B cell (primary cell): ENCODE measurements at regions not wholly inside any gene's neighbourhood (a gene's known extent, or its start where the extent isn't known, plus 50 kb on each side); places are given as distances from the start of the nearest gene placed in this dataset.

Source experiments
- ATAC-seq: fragments of 200-7000 bp; cut with Tn5 transposase; one replicate; pipeline ENCODE4 v1.10.0; 2021; ENCODE audit warnings: low read depth, mild to moderate bottlenecking, moderate number of reproducible peaks, moderate library complexity
- CTCF ChIA-PET: fragments of 350-600 bp; sonication (Branson Sonifier 250); formaldehyde crosslinking; loops from one replicate; lab custom pipeline; 2021; ENCODE audit warnings: antibody characterized with exemption, inconsistent platforms; lab: Charles Lee
- POLR2A ChIA-PET: fragments of 350-600 bp; sonication (Branson Sonifier 250); formaldehyde crosslinking; loops from one replicate; lab custom pipeline; 2021; ENCODE audit warnings: antibody characterized with exemption; lab: Charles Lee
- DNase-seq: peaks from one replicate; pipeline ENCODE4 v3.0.0; 2013
- H2AFZ ChIP-seq: 2 replicates; pipeline ENCODE4 v1.6.1; 2012; ENCODE audit warnings: mild to moderate bottlenecking, low read depth, low read length; ENCODE audit not compliant: insufficient read depth, poor library complexity, severe bottlenecking
- H3K27ac ChIP-seq, 2 donors: 1 replicate in 1 of 2; 2 replicates in 1 of 2; pipeline ENCODE4 v1.5.1; 2012 to 2013; ENCODE audit warnings: low read length in 2 of 2, mild to moderate bottlenecking in 2 of 2, moderate library complexity in 1 of 2
- H3K27me3 ChIP-seq, 4 experiments: fragments of 200-600 bp in 1 of 4; sonication (generic) in 1 of 4; replicated peaks in 1 of 4; 1 replicate in 2 of 4; 2 replicates in 2 of 4; pipeline versions ENCODE4 v1.6.1 to v1.7.0; 2013 to 2016; ENCODE audit warnings: low read length in 3 of 4, mild to moderate bottlenecking in 2 of 4, mixed read lengths in 1 of 4, moderate library complexity in 1 of 4; ENCODE audit not compliant: insufficient read depth in 4 of 4, control insufficient read depth in 3 of 4; ENCODE audit errors: control extremely low read depth in 1 of 4
- H3K36me3 ChIP-seq, 2 experiments: replicated peaks in 1 of 2; 1 replicate in 1 of 2; 2 replicates in 1 of 2; pipeline versions ENCODE4 v1.6.1 to v1.7.1; 2013; ENCODE audit warnings: low read length in 1 of 2; ENCODE audit not compliant: insufficient read depth in 2 of 2, control insufficient read depth in 1 of 2; ENCODE audit errors: control extremely low read depth in 1 of 2, extremely low read depth in 1 of 2
- H3K4me1 ChIP-seq, 2 donors: fragments of 200-600 bp in 1 of 2; sonication (generic) in 1 of 2; 1 replicate in 1 of 2; 2 replicates in 1 of 2; pipeline versions ENCODE4 v1.5.1 to v1.6.1; 2013 to 2017; ENCODE audit warnings: low read length in 2 of 2; ENCODE audit not compliant: control insufficient read depth in 2 of 2, insufficient read depth in 2 of 2
- H3K4me2 ChIP-seq: replicated peaks from 2 replicates; pipeline ENCODE3; 2012; ENCODE audit warnings: mild to moderate bottlenecking, low read depth, low read length; ENCODE audit not compliant: poor library complexity, severe bottlenecking
- H3K4me3 ChIP-seq, 5 experiments: fragments of 200-600 bp in 1 of 5; sonication (generic) in 1 of 5; 1 replicate in 3 of 5; 2 replicates in 2 of 5; pipeline versions ENCODE4 v1.5.1 to v1.7.0; 2011 to 2016; ENCODE audit warnings: low read length in 4 of 5, mild to moderate bottlenecking in 4 of 5, low read depth in 2 of 5, control low read depth in 1 of 5, moderate library complexity in 1 of 5; ENCODE audit not compliant: insufficient read depth in 1 of 5; ENCODE audit errors: control extremely low read depth in 1 of 5, extremely low read depth in 1 of 5
- H3K79me2 ChIP-seq: fragments of 200-600 bp; sonication (generic); one replicate; pipeline ENCODE4 v1.6.0; 2016; ENCODE audit warnings: low read length; ENCODE audit not compliant: control insufficient read depth, insufficient read depth
- H3K9ac ChIP-seq: fragments of 200-600 bp; sonication (generic); 2 replicates; pipeline ENCODE4 v1.6.1; 2017; ENCODE audit warnings: mild to moderate bottlenecking, low read length, moderate library complexity
- H3K9me3 ChIP-seq, 3 donors: one replicate each; pipeline versions ENCODE4 v1.6.1 to v1.7.1; 2013; ENCODE audit warnings: low read length in 2 of 3; ENCODE audit not compliant: control insufficient read depth in 2 of 3, insufficient read depth in 1 of 3; ENCODE audit errors: control extremely low read depth in 1 of 3
- H4K20me1 ChIP-seq: 2 replicates; pipeline ENCODE4 v1.6.0; 2012; ENCODE audit warnings: mild to moderate bottlenecking, low read length; ENCODE audit not compliant: insufficient read depth, control insufficient read depth, poor library complexity, severe bottlenecking
- H3K27ac Mint-ChIP-seq: one replicate; pipeline ENCODE4 v1.8.0; 2021; ENCODE audit warnings: mixed read lengths
- H3K27me3 Mint-ChIP-seq: one replicate; pipeline ENCODE4 v1.8.0; 2021; ENCODE audit warnings: mixed read lengths
- H3K4me1 Mint-ChIP-seq: one replicate; pipeline ENCODE4 v1.8.0; 2021; ENCODE audit warnings: mixed read lengths
- H3K4me3 Mint-ChIP-seq: one replicate; pipeline ENCODE4 v1.8.0; 2021; ENCODE audit warnings: mixed read lengths
- H3K9me3 Mint-ChIP-seq: one replicate; pipeline ENCODE4 v1.8.0; 2022; ENCODE audit warnings: mixed read lengths; ENCODE audit not compliant: insufficient read depth
- EZH2 ChIP-seq: IDR thresholded peaks from 2 replicates; pipeline ENCODE4 v1.6.1; 2012; ENCODE audit warnings: borderline replicate concordance, low read depth, mild to moderate bottlenecking, moderate library complexity, low read length; ENCODE audit not compliant: insufficient read depth, poor library complexity, severe bottlenecking
- WGBS: methylation state at CpG from one replicate; pipeline ENCODE4 v1.1.5; 2013; ENCODE audit warnings: missing lambda C conversion rate; ENCODE audit not compliant: insufficient coverage; 5-methylcytosine and 5-hydroxymethylcytosine counted together
- intact Hi-C: fragments of 100-400 bp; cut with micrococcal nuclease; formaldehyde crosslinking; loops from one replicate; pipeline ENCODE4 v1.10.0; 2022
- TF ChIP-seq, protein P1 (sequence below): fragments of 200-600 bp; IDR thresholded peaks from one replicate; pipeline ENCODE4 v1.8.0; 2022; ENCODE audit warnings: antibody characterized with exemption, mild to moderate bottlenecking

GRCh38 chr13:95403349-95404140, 102.3 kb upstream of the ABCC4 start:
- Histone ChIP-seq H3K27me3 (peaks cover 0 to 18% (median 8%) of the 10 kb centered on the region in 4 experiments), H4K20me1 (no peaks in the 10 kb centered on the region), H3K4me2 (peak overlapping the region; percentile 69), H3K79me2 (no peaks in the 10 kb centered on the region), H3K27ac (no peak overlapping the region), H3K36me3 (no peaks in the 10 kb centered on the region), H3K9ac (peak overlapping the region; percentile 38), H3K4me1 (peaks cover 9% of the 10 kb centered on the region in 2 donors), H3K4me3 (peak overlapping the region in 4 of 5 experiments; percentile 15 to 53 (median 30)), H3K9me3 (no peaks in the 10 kb centered on the region), H2AFZ (peak overlapping the region; percentile 62)
- H3K9me3 Mint-ChIP-seq, result no peaks in the 10 kb centered on the region
- peak overlapping the region; percentile 89 for H3K4me3 Mint-ChIP-seq
- DNase-seq (no peak), ATAC-seq (peak; percentile 31)
- H3K4me1 Mint-ChIP-seq, result peaks cover 9% of the 10 kb centered on the region
- no peak overlapping the region for H3K27ac Mint-ChIP-seq
- peaks cover 28% of the 10 kb centered on the region for H3K27me3 Mint-ChIP-seq
- intact Hi-C loops, result loop anchor here (1.0 kb wide), 4 partner anchors 23 to 728 kb away; no protein-coding TSS in a partner anchor
- 21% methylated on average over 11 of the region's 17 CpGs for WGBS
- ChIA-PET POLR2A (no interaction called here), CTCF (interaction anchor here (0.5 to 14.4 kb wide), 34 partner anchors 7 to 786 kb away, joined by 3 to 477 read pairs (median 5); partner anchors contain the start of gene ABCC4)
- no peak for TF ChIP-seq EZH2

GRCh38 chr13:95404141-95404882, 103.1 kb upstream of the ABCC4 start:
- Histone ChIP-seq H3K4me3 (peak overlapping the region in 4 of 5 experiments; percentile 15 to 53 (median 30)), H3K4me1 (peaks cover 9% of the 10 kb centered on the region in 2 donors), H3K36me3 (no peaks in the 10 kb centered on the region), H4K20me1 (no peaks in the 10 kb centered on the region), H3K4me2 (peak overlapping the region; percentile 69), H2AFZ (peak overlapping the region; percentile 62), H3K27me3 (peaks cover 0 to 18% (median 8%) of the 10 kb centered on the region in 4 experiments), H3K9me3 (no peaks in the 10 kb centered on the region), H3K9ac (peak overlapping the region; percentile 38), H3K27ac (no peak overlapping the region), H3K79me2 (no peaks in the 10 kb centered on the region)
- intact Hi-C loops, result loop anchor here (1.0 kb wide), 4 partner anchors 24 to 729 kb away; no protein-coding TSS in a partner anchor
- H3K27ac Mint-ChIP-seq, result no peak overlapping the region
- H3K27me3 Mint-ChIP-seq, result peaks cover 28% of the 10 kb centered on the region
- CTCF ChIA-PET, result interaction anchor here (0.5 to 14.4 kb wide), 48 partner anchors 8 to 787 kb away, joined by 3 to 477 read pairs (median 4); partner anchors contain the start of gene ABCC4
- TF ChIP-seq, protein P1, sequence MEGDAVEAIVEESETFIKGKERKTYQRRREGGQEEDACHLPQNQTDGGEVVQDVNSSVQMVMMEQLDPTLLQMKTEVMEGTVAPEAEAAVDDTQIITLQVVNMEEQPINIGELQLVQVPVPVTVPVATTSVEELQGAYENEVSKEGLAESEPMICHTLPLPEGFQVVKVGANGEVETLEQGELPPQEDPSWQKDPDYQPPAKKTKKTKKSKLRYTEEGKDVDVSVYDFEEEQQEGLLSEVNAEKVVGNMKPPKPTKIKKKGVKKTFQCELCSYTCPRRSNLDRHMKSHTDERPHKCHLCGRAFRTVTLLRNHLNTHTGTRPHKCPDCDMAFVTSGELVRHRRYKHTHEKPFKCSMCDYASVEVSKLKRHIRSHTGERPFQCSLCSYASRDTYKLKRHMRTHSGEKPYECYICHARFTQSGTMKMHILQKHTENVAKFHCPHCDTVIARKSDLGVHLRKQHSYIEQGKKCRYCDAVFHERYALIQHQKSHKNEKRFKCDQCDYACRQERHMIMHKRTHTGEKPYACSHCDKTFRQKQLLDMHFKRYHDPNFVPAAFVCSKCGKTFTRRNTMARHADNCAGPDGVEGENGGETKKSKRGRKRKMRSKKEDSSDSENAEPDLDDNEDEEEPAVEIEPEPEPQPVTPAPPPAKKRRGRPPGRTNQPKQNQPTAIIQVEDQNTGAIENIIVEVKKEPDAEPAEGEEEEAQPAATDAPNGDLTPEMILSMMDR, result peak; percentile 93
- TF ChIP-seq EZH2, result no peak
- ATAC-seq (peak; percentile 80), DNase-seq (peak; percentile 78)
- H3K4me1 Mint-ChIP-seq, result peaks cover 9% of the 10 kb centered on the region
- H3K9me3 Mint-ChIP-seq, result no peaks in the 10 kb centered on the region
- POLR2A ChIA-PET, result interaction anchor here (0.6 kb wide), 2 partner anchors 26 to 215 kb away, joined by 3 read pairs; no protein-coding TSS in a partner anchor
- under 1% methylated on average over 19 of the region's 24 CpGs for WGBS
- peak overlapping the region; percentile 89 for H3K4me3 Mint-ChIP-seq
